GM18951 (cell line): ENCODE measurements at regions not wholly inside any gene's neighbourhood (a gene's known extent, or its start where the extent isn't known, plus 50 kb on each side); places are given as distances from the start of the nearest gene placed in this dataset.
"Not testable (repeated sequence)": the region's sequence is repeated elsewhere in the genome, so short reads cannot be mapped to it uniquely, and the experiment has no call there.

Experiments
- POLR2A ChIP-seq: IDR thresholded peaks from 4 replicates; pipeline ENCODE4 v1.6.1; 2011; ENCODE audit warnings: mild to moderate bottlenecking; ENCODE audit not compliant: insufficient read length, insufficient read depth; ENCODE audit errors: extremely low read depth
- in situ Hi-C: fragments of 300-500 bp; cut with MboI; formaldehyde crosslinking; loops from one replicate; pipeline ENCODE4 v1.12.0; 2022; ENCODE audit warnings: low sequenced_read_pairs, mixed read lengths, inconsistent platforms; ENCODE audit not compliant: unreplicated experiment

DNA sequence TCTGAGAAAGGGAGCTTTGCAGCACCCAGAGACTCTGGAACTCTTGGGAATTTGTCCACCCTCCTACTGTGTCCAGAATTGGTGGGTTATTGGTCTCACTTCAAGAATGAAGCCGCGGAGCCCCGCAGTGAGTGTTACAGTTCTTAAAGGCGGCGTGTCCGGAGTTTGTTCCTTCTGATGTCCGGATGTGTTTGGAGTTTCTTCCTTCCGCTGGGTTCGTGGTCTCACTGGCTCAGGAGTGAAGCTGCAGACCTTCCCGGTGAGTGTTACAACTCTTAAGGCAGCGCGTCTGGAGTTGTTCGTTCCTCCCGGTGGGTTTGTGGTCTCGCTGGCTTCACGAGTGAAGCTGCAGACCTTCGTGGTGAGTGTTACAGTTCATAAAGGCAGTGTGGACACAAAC lies 824.7 kb downstream of the LRRTM4 start:
- in situ Hi-C loops = not testable (repeated sequence)

DNA sequence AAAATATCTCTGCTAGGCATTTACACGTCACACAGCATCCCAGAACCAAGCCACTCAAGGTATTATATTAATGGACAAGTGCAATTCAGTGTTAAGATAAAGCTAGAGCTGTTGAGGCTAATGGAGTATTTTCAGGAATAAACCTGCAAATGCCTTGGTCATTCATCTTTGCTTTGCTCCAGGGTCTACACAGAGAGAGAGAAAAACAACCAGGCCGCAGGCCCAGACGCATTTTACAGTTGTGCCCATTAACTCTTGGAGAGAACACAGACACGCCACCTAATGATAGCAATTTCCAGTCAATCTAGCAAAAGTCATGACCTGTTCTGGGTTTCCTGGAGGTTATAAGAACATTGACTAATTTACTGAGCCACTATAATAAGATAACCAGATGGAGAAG lies 829.3 kb downstream of the LRRTM4 start:
- no peak for TF ChIP-seq POLR2A
- in situ Hi-C loops = no loop called here

DNA sequence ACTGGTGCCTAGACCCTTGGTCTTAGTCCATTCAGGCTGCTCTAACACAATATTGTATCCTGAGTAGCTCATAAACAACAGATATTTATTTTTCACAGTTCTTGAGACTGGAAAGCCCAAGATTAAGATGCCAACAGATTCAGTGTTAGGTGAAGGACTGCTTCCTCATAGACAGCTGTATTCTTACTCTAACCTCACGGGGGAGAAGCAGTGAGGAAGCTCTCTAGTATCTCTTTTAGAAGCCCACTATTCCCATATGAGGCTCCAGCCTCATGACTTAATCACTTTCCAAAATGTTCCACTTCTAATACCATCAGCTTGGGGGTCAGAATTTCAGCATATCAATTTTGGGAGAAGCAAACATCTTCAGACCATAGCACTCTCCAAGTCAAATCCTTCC lies 833.4 kb downstream of the LRRTM4 start:
- TF ChIP-seq POLR2A = no peak
- in situ Hi-C loops = no loop called here

DNA sequence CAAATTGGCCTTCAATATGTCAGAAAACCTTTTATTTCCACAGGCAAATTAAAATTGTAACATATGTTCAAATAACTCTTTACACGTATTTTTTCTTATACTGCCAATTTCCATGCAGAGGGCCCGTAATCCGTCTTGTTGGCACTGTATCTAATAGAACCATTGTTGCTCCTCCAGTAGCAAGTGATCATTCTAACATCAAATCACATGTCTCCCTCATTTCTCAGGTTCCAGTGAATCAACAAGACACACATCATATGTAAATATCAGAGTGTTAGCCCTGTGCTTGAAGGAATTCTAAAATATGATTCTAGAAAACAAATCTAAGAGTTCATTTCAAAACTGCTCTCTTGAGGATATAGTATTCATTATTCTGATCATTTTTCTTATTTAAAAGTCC lies 834.3 kb downstream of the LRRTM4 start:
- TF ChIP-seq POLR2A = no peak
- in situ Hi-C loops = no loop called here

DNA sequence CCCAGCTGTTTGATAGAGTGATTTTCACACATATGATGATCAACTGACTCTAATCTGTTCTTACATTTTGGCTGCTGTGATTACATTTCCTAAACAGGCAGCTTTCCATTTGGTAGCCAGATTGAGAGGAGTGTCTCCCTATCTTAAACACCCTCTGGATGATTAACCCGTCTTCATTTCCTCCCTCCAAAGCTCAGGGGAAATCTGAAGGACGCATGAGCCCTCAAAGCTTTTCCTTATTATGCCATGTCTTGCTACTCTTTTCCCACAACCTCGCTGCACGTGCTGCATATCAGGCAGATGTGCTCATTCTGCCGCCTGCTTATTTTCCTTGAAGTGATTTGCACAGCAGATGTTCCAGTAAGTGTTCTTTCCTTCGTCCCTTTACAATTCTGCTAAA lies 837.4 kb downstream of the LRRTM4 start:
- in situ Hi-C loops = no loop called here
- no peak for TF ChIP-seq POLR2A

DNA sequence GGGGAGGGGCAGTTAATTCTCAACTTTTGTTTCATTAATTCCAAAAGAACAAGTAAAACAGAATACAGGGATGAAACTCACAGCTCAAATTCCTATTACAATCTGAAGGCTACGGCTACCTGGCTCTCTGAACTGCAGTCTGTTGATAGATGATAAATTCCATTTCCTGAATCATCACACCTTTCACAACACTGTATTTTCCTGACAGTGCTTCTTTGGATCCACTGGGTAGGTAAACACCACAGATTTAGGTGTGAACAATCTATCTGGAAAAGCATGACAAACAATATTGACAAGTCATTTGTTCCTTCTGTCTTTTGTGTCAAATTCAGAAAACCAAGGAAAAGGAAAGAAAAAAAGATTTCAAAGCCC lies 843.2 kb downstream of the LRRTM4 start:
- in situ Hi-C loops = no loop called here
- TF ChIP-seq POLR2A = no peak

DNA sequence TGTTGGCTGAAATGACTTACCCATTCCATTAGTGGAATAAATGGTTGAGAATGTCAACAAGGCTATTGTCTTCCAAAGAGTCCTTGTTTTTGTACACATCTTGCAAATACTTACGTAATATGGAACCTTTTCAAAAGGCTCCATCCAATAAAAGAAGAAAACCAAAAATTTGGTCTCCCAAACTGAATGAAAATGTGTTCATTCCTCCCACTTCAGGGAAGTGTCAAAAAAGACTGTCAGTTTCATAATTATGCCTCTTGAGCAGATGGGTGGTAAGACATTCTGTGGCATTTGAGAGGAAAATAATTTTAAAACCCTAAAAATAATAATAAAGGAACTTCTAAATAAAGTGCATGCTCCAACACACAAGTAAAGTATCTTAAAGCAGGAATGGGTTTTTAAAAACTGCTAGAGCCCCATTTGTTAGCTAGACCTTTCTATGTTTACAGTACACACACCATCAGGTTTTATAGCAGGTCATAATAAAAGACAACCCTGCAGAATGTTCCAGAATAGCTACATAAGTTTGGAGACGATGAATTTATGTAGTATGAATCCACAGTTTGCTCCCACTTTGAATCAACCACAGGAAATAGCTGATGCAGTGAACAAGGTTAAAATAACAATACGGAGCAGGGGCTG lies 843.7 kb downstream of the LRRTM4 start:
- TF ChIP-seq POLR2A = no peak
- in situ Hi-C loops = no loop called here

DNA sequence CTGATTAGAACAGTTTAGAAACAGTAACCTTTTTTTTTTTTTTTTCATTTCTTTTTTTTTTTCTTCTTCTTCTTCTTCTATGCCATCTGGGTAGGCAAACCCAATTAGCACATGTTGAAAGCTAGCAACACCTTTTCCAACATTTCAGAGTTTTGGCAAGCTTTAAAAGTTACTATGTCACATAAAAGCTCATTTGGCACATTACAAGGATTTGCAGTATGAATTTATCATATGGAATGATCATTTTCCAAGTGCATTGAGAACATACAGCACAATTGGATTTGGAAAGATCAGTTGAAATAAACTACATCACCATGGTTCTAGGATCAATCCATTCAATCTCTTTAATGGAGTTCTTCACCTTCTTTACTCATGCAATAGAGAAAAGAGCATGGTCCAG lies 847.0 kb downstream of the LRRTM4 start:
- TF ChIP-seq POLR2A = no peak
- in situ Hi-C loops = no loop called here

DNA sequence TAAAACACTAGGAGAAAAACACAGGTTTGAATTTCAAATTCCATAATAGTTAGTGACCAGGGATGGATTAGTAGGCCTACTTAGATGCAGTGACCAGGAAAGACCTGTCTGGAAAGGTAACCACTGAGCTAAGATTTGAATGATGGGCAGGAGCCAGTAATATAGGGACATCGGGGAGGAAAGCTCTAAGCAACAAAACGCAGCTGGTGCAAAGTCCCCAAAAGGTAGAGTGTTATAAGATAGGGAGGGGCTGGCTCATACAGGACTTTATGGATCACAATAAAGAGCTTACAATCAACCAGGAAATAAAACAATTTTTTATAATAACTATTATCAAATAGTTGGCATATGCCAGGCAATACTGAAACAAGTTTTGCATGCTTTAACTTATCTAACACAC lies 849.4 kb downstream of the LRRTM4 start:
- no peak for TF ChIP-seq POLR2A
- in situ Hi-C loops = no loop called here

DNA sequence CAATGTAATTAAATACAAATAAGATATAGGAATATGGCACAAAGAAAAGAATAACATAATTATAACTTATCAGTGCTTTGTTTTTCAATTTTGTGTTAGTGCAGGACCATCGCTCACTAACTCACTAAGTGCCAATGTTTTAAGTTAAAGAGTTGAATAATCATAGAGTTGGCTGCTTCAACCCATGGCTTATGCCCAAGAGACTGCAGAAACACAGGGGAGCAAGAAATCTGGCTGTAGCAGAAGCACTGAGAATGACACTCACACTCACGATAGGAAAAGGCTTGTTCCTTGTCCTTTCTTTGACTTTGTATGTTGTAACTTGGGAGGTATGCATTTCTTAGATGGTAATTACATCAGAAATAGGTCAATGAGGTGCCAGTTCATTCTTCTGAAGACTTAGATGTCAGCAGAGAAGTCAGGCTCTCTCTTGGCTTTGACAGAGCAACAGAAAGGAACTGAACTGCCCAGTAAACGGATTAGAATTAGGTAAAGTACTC lies 852.2 kb downstream of the LRRTM4 start:
- in situ Hi-C loops = no loop called here
- TF ChIP-seq POLR2A = no peak

DNA sequence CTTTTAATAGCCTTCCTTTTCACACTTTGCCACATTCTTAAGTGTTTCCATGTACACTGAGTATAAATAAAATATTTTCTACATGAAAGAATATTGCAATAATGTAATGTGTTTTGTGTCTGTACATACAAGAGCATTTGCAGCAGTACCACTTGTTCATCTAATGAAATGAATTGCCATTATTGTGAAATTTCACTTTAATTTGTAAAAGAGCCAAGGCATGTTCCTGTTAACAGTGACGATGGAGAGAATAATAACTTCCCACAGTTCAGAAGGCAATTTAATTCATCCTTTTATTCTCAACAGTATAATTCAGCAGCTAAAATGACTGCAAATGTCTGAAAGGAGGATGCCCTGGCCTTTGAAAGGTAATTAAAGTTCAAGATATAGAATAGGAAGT lies 853.9 kb downstream of the LRRTM4 start:
- in situ Hi-C loops = no loop called here
- no peak for TF ChIP-seq POLR2A

DNA sequence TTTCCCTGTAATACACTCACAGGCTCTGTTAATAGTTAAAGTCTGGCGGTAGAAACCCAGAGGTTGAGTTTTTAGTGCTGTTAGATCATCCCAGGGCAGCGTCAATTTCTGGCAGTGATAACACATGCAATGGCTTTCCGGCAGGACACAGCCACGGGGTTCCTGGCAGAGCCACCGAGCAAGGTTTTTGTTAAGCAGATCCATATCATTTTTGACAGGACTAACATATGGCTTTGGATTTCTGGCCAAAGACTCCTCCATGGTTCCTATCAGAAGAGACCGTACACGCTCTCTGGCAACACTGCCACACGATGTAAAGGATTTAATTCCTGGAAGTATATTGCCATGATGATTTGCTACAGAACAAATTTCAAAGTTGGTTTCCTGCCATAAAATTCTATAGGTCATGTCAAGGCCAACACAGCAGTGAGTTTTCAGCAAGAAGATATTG lies 854.3 kb downstream of the LRRTM4 start:
- in situ Hi-C loops = no loop called here
- no peak for TF ChIP-seq POLR2A

DNA sequence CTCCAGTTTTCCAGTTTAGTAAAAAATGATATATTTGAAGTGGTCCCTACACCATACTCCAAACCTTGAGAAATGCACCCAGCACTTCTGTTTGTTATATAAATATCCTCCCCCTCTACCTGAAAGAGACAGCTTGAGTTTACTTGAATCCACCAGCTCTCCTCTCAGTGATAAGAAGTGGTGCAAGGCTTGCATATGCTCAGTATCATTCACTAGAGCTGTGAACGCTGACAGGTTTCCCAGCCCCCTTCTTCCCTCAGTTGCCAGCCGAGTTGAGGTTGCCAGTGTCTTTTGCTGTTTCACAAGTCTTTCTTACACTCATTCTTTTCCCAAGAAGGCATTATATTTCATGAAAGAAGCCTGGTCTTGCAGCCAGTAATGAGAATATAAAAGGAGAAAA lies 880.0 kb downstream of the LRRTM4 start:
- in situ Hi-C loops = no loop called here
- TF ChIP-seq POLR2A = no peak

DNA sequence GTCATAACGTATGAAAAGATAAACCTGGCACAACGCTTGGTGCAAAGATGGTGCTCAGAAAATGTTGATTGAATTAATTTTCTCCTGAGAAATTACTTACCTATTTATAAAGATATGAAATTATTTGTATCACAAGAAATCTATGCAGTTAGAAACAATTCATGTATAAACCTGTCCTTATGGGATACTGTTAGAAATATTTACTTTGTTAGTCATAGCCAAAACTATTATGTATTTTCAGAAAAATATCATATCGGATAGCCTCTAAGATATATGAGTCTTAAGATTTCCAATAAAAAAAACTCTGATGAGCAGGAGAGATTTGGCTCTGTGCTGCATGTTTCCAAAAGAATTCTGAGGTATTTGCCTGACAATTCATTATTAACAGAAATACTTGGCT lies 880.7 kb downstream of the LRRTM4 start:
- in situ Hi-C loops = no loop called here

DNA sequence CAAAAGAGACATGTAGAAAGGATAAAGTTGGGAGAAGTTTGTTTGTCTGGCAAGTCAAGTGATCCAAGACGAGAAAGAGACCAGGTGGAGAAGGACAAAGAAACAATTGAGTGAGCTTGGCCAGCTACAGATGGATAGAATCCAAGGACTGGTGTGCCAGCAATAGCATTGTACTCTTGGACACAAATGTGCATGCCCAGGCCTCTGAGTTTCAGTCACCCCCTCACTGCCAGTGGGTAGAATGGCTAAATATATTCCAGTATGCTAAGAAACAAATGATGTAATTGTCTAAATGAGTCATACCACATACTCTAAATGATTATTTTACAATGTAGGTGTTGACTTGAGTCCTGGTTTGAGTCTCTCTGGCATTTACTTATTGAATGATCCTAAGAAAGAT lies 881.3 kb downstream of the LRRTM4 start:
- TF ChIP-seq POLR2A = no peak
- in situ Hi-C loops = no loop called here

More for the DNA sequence above, 880.7 kb downstream of the LRRTM4 start:
- no peak for TF ChIP-seq POLR2A

DNA sequence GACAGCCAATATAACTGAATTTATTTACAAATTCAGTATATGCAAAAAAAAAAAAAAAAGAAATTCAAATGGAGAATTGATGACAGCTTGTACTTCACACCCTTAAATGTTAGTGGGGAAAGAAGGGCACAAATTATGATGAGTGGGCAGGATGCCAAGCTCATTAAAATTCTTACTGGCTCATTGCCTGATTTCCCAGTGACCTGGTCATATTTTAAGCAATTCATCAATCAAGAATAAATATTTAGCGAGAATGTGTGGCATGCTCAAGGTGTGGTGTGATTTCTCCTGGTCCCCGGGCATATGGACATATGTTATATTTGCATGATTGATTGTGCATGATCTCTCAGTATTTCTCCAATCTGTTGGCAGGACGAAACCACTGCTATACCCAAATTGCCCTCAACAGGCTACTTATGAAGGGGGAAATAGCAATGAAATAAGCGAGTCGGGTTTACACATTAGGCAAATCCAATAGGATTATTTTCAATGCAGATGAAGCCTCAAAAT lies 883.0 kb downstream of the LRRTM4 start:
- in situ Hi-C loops = no loop called here
- TF ChIP-seq POLR2A = no peak
